HG03066 (cell line): ENCODE measurements at regions not wholly inside any gene's neighbourhood (a gene's known extent, or its start where the extent isn't known, plus 50 kb on each side); places are given as distances from the start of the nearest gene placed in this dataset.
"Not testable (repeated sequence)": the region's sequence is repeated elsewhere in the genome, so short reads cannot be mapped to it uniquely, and the experiment has no call there.

Experiments used
- ATAC-seq: cut with Tn5 transposase; IDR thresholded peaks from one replicate; pipeline ENCODE4 v1.9.1; 2021; ENCODE audit warnings: low read depth; ENCODE audit not compliant: unreplicated experiment

DNA sequence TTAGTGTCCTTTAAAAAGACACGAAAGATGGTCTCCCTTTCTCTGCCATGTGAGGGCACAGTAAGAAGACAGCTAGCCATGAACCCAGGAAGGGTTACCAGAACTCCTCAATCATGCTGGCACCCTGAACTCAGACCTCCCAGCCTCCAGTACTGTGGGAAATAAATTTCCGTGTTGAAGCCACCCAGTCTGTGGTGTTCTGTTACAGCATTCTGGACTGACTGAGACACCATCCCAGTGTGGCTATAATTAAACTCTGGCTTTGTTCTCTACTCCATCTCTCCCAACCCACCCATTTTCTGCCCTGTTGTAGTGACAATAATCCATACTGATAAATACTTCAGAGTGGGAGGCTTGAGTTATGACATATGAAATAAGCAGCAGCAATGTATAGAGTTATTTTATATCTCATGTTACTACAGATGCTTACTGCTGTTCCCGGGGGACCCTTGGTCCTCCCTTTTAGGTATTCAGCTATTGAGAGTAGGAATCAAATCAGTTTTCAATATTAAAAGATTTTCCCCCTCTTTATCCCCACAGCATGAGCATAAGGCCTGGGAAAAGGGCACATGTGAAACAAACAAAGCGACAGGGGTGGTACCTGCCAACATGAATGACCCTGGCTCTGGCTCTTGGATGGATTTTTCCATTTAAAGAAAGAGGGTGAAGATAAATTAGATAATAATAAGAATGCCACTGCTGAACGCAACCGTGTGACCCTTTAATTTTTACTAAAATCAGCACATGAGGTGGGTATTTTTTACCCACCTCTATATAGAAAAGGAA, 224.3 kb upstream of the SLC35B3 start:
- ATAC-seq: no peak

- ATAC-seq: no peak
These were observed 223.1 kb upstream of the SLC35B3 start for GRCh38 chr6:8658416-8658815.

DNA sequence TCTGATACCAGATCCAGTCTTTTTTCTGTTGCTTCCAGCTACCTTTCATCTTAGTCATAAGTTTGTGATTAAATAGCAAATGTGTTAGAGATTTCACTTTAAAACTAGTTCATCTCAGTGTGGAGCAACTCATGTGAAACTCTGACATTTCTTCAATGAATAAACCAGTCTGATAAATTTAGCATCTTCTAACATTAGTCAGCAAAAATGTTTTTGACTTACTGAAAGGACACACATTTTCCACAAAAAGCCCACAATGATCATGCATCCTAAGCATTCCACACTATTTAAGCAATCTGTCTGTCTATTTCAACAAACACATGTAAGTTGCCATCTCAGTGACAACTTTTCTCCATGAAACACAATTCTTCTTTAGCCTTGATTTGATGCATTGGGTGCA, 222.2 kb upstream of the SLC35B3 start:
- no peak for ATAC-seq

GRCh38 chr6:8655670-8656454, 220.5 kb upstream of the SLC35B3 start:
- ATAC-seq: no peak

- no peak for ATAC-seq
These were observed 217.4 kb upstream of the SLC35B3 start for GRCh38 chr6:8652710-8653109.

DNA sequence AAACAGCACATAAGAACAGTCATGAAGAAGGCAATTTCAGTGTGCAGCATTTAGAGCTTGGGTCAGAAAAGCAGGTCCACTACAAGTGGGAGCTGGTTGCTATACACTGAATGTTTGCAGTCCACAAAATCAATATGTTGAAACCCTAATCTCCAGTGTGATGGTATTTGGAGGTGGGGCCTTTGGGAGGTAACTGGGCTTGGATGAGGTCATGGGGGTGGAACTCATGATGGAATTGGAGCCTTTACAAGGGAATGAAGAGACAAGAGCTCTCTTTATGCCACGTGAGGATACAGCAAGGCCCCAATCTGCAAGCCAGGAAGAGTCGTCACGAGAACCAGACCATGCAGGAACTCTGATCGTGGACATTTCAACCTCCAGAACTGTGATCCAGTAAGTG, 216.7 kb upstream of the SLC35B3 start:
- ATAC-seq: no peak

DNA sequence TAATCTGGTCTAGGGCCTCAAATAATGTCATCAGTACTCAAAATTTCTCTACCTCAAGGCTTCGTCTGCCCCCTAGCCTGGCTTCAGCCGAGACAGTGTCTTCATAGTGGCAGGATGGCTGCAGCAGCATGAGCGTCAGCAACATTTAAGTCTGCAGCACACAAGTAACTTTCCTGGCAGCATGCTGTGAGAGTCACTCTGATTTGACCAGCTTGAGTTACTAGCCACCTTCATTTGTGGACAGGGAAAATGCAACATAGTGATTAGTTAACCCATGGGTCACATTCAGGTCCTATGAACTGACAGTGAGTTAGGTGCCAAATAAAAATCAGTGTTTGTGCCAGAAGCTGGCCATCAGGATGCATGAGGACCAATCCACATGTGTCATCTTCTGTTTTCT, 209.9 kb upstream of the SLC35B3 start:
- no peak for ATAC-seq

GRCh38 chr6:8644306-8644705, 209.0 kb upstream of the SLC35B3 start:
- no peak for ATAC-seq

- no peak for ATAC-seq
These were observed 207.5 kb upstream of the SLC35B3 start for GRCh38 chr6:8642854-8643253.

DNA sequence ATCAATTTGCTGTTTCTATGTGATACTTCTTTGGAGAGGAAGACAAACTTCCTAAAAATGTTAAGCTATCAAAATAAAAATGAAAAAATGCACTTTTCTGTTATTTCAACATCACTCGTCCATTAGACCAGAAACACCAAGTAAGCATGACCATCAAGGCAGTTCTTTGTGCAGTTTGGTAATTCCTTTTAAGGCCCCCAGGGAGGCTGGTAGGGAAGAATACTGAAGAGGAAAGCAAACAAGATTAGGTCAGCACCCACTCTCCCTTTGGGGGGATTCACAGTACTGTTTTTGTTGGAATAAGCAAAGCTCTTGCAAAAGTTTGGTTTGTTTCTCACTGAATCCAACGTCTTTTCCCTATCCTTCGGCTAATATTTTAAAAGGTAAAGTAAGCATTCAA, 206.8 kb upstream of the SLC35B3 start:
- no peak for ATAC-seq

GRCh38 chr6:8639928-8640649, 204.7 kb upstream of the SLC35B3 start:
- ATAC-seq: no peak

DNA sequence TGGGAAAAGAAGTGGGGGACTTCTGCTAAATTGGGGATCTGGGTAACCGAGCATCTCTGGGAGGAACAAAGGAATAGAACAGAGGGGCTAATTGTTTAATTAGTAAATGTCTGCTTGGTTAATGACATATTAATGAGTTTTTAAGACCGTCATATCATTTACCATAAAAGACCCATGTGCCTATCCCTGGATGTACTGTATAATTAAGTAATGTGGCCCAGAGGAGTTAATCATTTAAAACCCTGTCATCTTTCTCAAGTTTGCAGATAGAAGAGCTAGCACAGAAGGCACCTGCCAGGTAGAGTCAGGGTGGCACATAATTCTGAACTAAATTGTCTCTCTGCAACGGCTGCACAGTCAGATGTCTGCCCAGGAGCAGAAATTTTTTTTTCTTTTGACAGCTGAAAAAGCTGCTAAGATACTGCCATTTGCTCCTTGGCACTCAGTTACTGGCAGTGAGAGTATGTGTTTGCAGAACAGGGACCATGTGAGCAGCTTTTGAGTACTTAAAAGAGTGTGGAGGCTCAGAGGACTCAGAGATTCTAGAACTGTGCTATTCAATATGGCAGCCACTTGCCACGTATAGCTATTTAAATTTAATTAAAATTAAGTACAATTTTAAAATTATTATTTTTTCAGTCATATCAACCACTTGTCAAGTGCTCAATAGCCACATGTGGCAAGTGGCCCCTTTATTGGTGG, 202.7 kb upstream of the SLC35B3 start:
- ATAC-seq: no peak

- no peak for ATAC-seq
These were observed 198.4 kb upstream of the SLC35B3 start for GRCh38 chr6:8633762-8634161.

DNA sequence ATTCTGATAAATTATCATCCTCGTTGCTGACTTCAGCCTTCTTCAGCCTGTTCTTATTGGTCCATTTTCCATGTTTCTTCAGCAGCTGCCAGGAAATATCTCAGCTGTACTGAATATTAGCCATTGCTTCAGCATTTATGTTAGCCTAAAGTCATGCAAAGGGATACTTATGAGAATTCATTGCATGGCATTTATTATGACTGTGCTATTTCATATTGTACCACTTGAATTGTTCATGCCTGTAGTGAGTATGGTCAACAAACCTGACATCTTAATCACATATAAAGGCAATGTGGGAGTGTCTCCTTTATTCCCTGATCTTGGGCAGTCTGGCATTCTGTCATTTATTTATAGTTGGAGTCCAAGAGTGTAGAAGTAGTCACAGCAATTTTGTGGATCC, 193.4 kb upstream of the SLC35B3 start:
- no peak for ATAC-seq

GRCh38 chr6:8628063-8628462, 192.7 kb upstream of the SLC35B3 start:
- no peak for ATAC-seq

DNA sequence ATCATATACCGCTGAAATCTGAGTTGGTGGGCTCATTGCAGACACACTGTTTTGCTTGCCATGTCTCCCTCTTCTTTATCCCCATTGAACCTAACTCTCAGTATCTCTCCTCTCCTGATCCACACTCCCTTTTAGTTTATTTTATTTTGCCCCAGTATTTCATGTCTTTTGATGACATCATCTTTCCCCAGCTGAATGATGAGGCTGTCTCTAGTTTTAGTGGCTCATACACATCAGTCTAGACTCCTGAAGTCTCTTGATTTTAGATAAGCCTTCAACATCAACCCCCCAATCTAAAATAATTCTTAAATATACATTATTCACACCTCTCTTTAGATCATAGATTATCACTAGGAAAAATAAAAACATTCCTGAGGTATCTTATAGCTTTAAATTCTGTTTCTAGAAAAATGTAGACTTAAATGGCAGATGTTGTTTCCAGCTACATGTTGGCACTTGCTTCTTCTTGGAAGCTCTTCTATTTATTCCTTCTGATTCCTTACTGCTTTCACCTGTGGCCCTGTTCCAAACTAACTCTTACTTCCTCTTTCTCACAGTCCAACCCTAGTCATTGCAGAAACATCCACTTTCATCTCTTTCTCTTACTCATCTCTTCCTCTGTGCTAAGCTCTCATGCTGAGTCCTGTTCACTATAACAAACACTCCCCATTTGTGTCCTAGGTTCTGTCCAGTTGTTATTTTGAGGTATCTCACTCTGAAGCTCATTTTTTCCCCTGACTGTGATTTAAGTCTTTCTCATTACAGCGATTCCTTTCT, 191.9 kb upstream of the SLC35B3 start:
- ATAC-seq: peak; percentile 63

GRCh38 chr6:8624665-8625064, 189.3 kb upstream of the SLC35B3 start:
- ATAC-seq: no peak

DNA sequence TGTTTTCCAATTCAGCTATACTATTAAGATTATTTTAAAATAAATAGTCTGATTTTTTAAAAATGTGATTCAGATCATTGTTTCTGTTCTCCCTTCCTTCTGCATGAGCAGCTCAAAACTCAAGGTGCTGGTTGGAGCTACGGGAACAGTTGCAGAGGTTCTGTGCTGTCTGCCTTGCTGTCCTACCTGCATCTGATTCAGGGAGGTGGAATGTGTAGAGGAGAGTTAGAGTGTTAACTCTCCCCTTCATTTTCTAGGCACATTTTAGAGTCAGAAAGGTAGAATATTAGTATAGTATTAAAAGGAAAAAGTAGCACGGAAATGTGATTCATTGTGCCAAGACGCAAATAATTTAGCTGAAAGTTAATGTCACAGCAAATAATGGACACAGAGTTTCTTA, 188.1 kb upstream of the SLC35B3 start:
- ATAC-seq: no peak

DNA sequence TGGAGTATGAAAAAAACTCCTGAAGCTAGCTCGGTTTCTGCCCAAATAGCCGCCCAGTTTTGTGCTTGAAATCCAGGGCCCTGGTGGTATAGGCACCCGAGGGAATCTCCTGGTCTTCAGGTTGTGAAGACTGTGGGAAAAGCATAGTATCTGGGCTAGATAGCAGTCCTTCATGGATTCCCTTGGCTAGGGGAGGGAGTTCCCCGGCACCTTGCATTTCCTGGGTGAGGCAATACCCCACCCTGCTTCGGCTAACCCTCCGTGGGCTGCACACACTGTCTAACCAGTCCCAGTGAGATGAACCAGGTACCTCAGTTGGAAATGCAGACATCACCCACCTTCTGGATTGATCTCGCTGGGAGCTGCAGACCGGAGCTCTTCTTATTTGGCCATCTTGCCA, 184.5 kb upstream of the SLC35B3 start:
- no peak for ATAC-seq

DNA sequence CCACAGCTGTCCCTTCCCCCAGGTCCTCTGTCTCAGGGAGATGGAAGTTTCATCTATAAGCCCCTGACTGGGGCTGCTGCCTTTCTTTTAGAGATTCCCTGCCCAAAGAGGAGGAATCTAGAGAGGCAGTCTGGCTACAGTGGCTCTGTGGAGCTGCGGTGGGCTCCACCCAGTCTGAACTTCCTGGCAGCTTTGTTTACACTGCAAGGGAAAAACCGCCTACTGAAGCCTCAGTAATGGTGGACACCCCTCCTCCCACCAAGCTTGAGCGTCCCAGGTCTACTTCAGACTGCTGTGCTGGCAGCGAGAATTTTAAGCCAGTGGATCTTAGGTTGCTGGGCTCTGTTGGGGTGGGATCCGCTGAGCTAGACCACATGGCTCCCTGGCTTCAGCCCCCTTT, 184.1 kb upstream of the SLC35B3 start:
- ATAC-seq: not testable (repeated sequence)
